Stimulated activated CD4-positive, alpha-beta T cell treated with anti-CD3 and anti-CD28 coated beads, Interleukin-15, amount 100 ng/mL, for 24 hours (primary cell): ENCODE measurements at regions not wholly inside any gene's neighbourhood (a gene's known extent, or its start where the extent isn't known, plus 50 kb on each side); places are given as distances from the start of the nearest gene placed in this dataset.

Source experiments
- DNase-seq: peaks from one replicate; pipeline ENCODE4 v3.0.0-alpha.2; 2020

- no peak for DNase-seq
These were observed 90.0 kb downstream of the FGF18 start for GRCh38 chr5:171509467-171509866.

GRCh38 chr5:171512397-171512796, 93.0 kb downstream of the FGF18 start:
- no peak for DNase-seq

- DNase-seq = no peak
These were observed 94.1 kb downstream of the FGF18 start for GRCh38 chr5:171513591-171513990.

- DNase-seq = no peak
These were observed 99.5 kb downstream of the FGF18 start for GRCh38 chr5:171518916-171519315.

GRCh38 chr5:171520300-171521174, 101.1 kb downstream of the FGF18 start:
- no peak for DNase-seq

- DNase-seq = no peak
These were observed 101.8 kb downstream of the FGF18 start for GRCh38 chr5:171521219-171521633.

- no peak for DNase-seq
These were observed 102.2 kb downstream of the FGF18 start for GRCh38 chr5:171521679-171522078.

GRCh38 chr5:171523781-171524180, 104.3 kb downstream of the FGF18 start:
- DNase-seq = no peak

GRCh38 chr5:171524466-171524865, 105.0 kb downstream of the FGF18 start:
- no peak for DNase-seq

GRCh38 chr5:171525085-171525484, 105.6 kb downstream of the FGF18 start:
- no peak for DNase-seq

- no peak for DNase-seq
These were observed 108.6 kb downstream of the FGF18 start for GRCh38 chr5:171528036-171528435.

GRCh38 chr5:171528865-171529614, 109.6 kb downstream of the FGF18 start:
- no peak for DNase-seq

- no peak for DNase-seq
These were observed 112.2 kb downstream of the FGF18 start for GRCh38 chr5:171531638-171532037.

GRCh38 chr5:171533153-171533552, 113.7 kb downstream of the FGF18 start:
- no peak for DNase-seq

- peak; percentile 39 for DNase-seq
These were observed 114.8 kb downstream of the FGF18 start for GRCh38 chr5:171534043-171534895.

GRCh38 chr5:171535162-171535561, 115.7 kb downstream of the FGF18 start:
- no peak for DNase-seq

GRCh38 chr5:171537070-171537849, 117.8 kb downstream of the FGF18 start:
- DNase-seq = no peak

GRCh38 chr5:171537923-171538537, 118.6 kb downstream of the FGF18 start:
- DNase-seq = no peak

GRCh38 chr5:171538681-171539080, 119.2 kb downstream of the FGF18 start:
- no peak for DNase-seq

- DNase-seq = no peak
These were observed 121.4 kb downstream of the FGF18 start for GRCh38 chr5:171540865-171541264.

- no peak for DNase-seq
These were observed 121.9 kb downstream of the FGF18 start for GRCh38 chr5:171541341-171541776.
